ENCODE measurements at regions not wholly inside any gene's neighbourhood (a gene's known extent, or its start where the extent isn't known, plus 50 kb on each side); places are given as distances from the start of the nearest gene placed in this dataset.

- TF ChIP-seq EP300 (IDR thresholded peaks at IDR 0.05) (no peak), POLR2A (IDR thresholded peaks at IDR 0.05; ENCODE audit: low read depth) (no peak)
These were observed 987.6 kb upstream of the AUTS2 start for GRCh38 chr7:68610701-68611100.

Measured in esophagus muscularis mucosa (tissue), 2 donors.